GM19455 (cell line): ENCODE measurements at regions not wholly inside any gene's neighbourhood (a gene's known extent, or its start where the extent isn't known, plus 50 kb on each side); places are given as distances from the start of the nearest gene placed in this dataset.
"Not testable (repeated sequence)": the region's sequence is repeated elsewhere in the genome, so short reads cannot be mapped to it uniquely, and the experiment has no call there.

Source experiments
- ATAC-seq: cut with Tn5 transposase; IDR thresholded peaks from one replicate; pipeline ENCODE4 v1.9.1; 2021; ENCODE audit not compliant: unreplicated experiment

- ATAC-seq: no peak
These were observed 361.7 kb downstream of the ANAPC1 start for GRCh38 chr2:111522231-111522768.

GRCh38 chr2:111523009-111523408 is 361.0 kb downstream of the ANAPC1 start:
- ATAC-seq: no peak

GRCh38 chr2:111525026-111525425 is 359.0 kb downstream of the ANAPC1 start:
- not testable (repeated sequence) for ATAC-seq

- not testable (repeated sequence) for ATAC-seq
These were observed 357.9 kb downstream of the ANAPC1 start for GRCh38 chr2:111526041-111526639.

GRCh38 chr2:111527707-111528400 is 356.1 kb downstream of the ANAPC1 start:
- not testable (repeated sequence) for ATAC-seq

- not testable (repeated sequence) for ATAC-seq
These were observed 355.0 kb downstream of the ANAPC1 start for GRCh38 chr2:111529022-111529421.

- not testable (repeated sequence) for ATAC-seq
These were observed 353.6 kb downstream of the ANAPC1 start for GRCh38 chr2:111530239-111530965.

GRCh38 chr2:111532682-111533556 is 351.1 kb downstream of the ANAPC1 start:
- not testable (repeated sequence) for ATAC-seq

- ATAC-seq: not testable (repeated sequence)
These were observed 350.3 kb downstream of the ANAPC1 start for GRCh38 chr2:111533557-111534247.

GRCh38 chr2:111534910-111535352 is 349.1 kb downstream of the ANAPC1 start:
- no peak for ATAC-seq

- ATAC-seq: no peak
These were observed 348.6 kb downstream of the ANAPC1 start for GRCh38 chr2:111535404-111535803.

- ATAC-seq: no peak
These were observed 346.8 kb downstream of the ANAPC1 start for GRCh38 chr2:111537078-111537655.

- ATAC-seq: not testable (repeated sequence)
These were observed 344.0 kb downstream of the ANAPC1 start for GRCh38 chr2:111539991-111540390.

GRCh38 chr2:111542120-111542774 is 341.7 kb downstream of the ANAPC1 start:
- ATAC-seq: not testable (repeated sequence)

GRCh38 chr2:111544006-111544405 is 340.0 kb downstream of the ANAPC1 start:
- not testable (repeated sequence) for ATAC-seq

- ATAC-seq: not testable (repeated sequence)
These were observed 338.1 kb downstream of the ANAPC1 start for GRCh38 chr2:111545723-111546431.

- ATAC-seq: not testable (repeated sequence)
These were observed 337.4 kb downstream of the ANAPC1 start for GRCh38 chr2:111546578-111546977.

- ATAC-seq: not testable (repeated sequence)
These were observed 334.8 kb downstream of the ANAPC1 start for GRCh38 chr2:111549174-111549573.
